Gastroesophageal sphincter (tissue), 3 donors: ENCODE measurements at regions not wholly inside any gene's neighbourhood (a gene's known extent, or its start where the extent isn't known, plus 50 kb on each side); places are given as distances from the start of the nearest gene placed in this dataset.

Experiments
- POLR2A ChIP-seq, 2 donors: fragments of 450-650 bp; IDR thresholded peaks; one replicate each; pipeline ENCODE4 v1.6.1; 2017; ENCODE audit warnings: antibody characterized with exemption in 2 of 2, mild to moderate bottlenecking in 2 of 2, moderate library complexity in 1 of 2
- POLR2AphosphoS5 ChIP-seq: sonication (generic); formaldehyde crosslinking; IDR thresholded peaks from one replicate; pipeline ENCODE4 v1.6.1; 2017; ENCODE audit warnings: antibody characterized with exemption
- TF ChIP-seq, protein P1 (sequence below), 4 experiments: fragments of 200-600 bp in 2 of 4; fragments of 450-650 bp in 2 of 4; sonication (generic) in 1 of 4; IDR thresholded peaks; one replicate each; pipeline ENCODE4 v1.5.1; 2017 to 2019; ENCODE audit warnings: antibody characterized with exemption in 4 of 4, mild to moderate bottlenecking in 2 of 4, moderate library complexity in 2 of 4

DNA sequence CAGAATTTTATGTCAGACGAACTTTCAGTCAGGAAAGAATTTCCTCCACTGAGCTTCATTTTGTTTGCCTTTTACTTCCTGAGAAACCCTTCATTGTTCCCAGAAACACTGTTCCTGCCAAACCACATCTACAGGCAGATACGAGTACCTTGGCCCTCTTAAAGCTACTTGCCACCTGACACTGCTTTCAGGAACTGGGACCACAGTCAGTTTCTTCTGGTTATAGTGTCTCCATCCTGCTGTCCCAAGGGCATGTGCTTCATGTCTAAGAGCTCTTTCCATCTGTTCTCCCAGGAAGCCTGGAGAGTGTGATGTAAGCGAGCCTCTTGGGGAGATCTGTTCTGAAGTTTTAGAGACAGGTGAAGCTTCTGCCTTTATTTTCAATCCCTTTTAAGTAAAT, 161.7 kb upstream of the PLEKHA5 start:
- TF ChIP-seq, protein P1, sequence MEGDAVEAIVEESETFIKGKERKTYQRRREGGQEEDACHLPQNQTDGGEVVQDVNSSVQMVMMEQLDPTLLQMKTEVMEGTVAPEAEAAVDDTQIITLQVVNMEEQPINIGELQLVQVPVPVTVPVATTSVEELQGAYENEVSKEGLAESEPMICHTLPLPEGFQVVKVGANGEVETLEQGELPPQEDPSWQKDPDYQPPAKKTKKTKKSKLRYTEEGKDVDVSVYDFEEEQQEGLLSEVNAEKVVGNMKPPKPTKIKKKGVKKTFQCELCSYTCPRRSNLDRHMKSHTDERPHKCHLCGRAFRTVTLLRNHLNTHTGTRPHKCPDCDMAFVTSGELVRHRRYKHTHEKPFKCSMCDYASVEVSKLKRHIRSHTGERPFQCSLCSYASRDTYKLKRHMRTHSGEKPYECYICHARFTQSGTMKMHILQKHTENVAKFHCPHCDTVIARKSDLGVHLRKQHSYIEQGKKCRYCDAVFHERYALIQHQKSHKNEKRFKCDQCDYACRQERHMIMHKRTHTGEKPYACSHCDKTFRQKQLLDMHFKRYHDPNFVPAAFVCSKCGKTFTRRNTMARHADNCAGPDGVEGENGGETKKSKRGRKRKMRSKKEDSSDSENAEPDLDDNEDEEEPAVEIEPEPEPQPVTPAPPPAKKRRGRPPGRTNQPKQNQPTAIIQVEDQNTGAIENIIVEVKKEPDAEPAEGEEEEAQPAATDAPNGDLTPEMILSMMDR (IDR thresholded peaks at IDR 0.05): no peak
- no peak for TF ChIP-seq POLR2A (IDR thresholded peaks at IDR 0.05)
- no peak for TF ChIP-seq POLR2AphosphoS5
